CD14-positive monocyte (primary cell): ENCODE measurements at regions not wholly inside any gene's neighbourhood (a gene's known extent, or its start where the extent isn't known, plus 50 kb on each side); places are given as distances from the start of the nearest gene placed in this dataset.
"Not testable (repeated sequence)": the region's sequence is repeated elsewhere in the genome, so short reads cannot be mapped to it uniquely, and the experiment has no call there.

Source experiments
- DNase-seq, 3 donors: peaks; one replicate each; pipeline ENCODE4 v3.0.0-alpha.2; 2011 to 2022
- H2AFZ ChIP-seq: 2 replicates; pipeline ENCODE4 v1.6.0; 2012; ENCODE audit warnings: mild to moderate bottlenecking, low read depth, low read length, inconsistent platforms; ENCODE audit not compliant: insufficient read depth, poor library complexity, severe bottlenecking
- H3K27ac ChIP-seq, 2 donors: 1 replicate in 1 of 2; 2 replicates in 1 of 2; pipeline ENCODE4 v1.5.1; 2012 to 2013; ENCODE audit warnings: low read length in 2 of 2, control low read depth in 1 of 2, inconsistent platforms in 1 of 2, low read depth in 1 of 2, mild to moderate bottlenecking in 1 of 2
- H3K27me3 ChIP-seq, 2 donors: one replicate each; pipeline versions ENCODE4 v1.6.0 to v1.6.1; 2011 to 2013; ENCODE audit warnings: low read length in 2 of 2; ENCODE audit not compliant: control insufficient read depth in 2 of 2, insufficient read depth in 2 of 2
- H3K36me3 ChIP-seq, 2 donors: replicated peaks in 1 of 2; 1 replicate in 1 of 2; 2 replicates in 1 of 2; pipeline versions ENCODE4 v1.5.1 to v1.6.1; 2012 to 2013; ENCODE audit warnings: low read length in 2 of 2, control low read depth in 1 of 2, inconsistent platforms in 1 of 2, mild to moderate bottlenecking in 1 of 2; ENCODE audit not compliant: insufficient read depth in 2 of 2, control insufficient read depth in 1 of 2
- H3K4me1 ChIP-seq, 2 donors: 1 replicate in 1 of 2; 2 replicates in 1 of 2; pipeline versions ENCODE4 v1.5.1 to v1.6.1; 2012 to 2013; ENCODE audit warnings: low read length in 2 of 2, control low read depth in 1 of 2, inconsistent platforms in 1 of 2, mild to moderate bottlenecking in 1 of 2, moderate library complexity in 1 of 2; ENCODE audit not compliant: insufficient read depth in 2 of 2, control insufficient read depth in 1 of 2
- H3K4me2 ChIP-seq: replicated peaks from 2 replicates; pipeline ENCODE3; 2012; ENCODE audit warnings: low read length, moderate library complexity, mild to moderate bottlenecking; ENCODE audit not compliant: poor library complexity, severe bottlenecking; ENCODE audit errors: extremely low read depth
- H3K4me3 ChIP-seq, 3 experiments: fragments of 200-600 bp in 1 of 3; sonication (generic) in 1 of 3; replicated peaks in 1 of 3; 1 replicate in 2 of 3; 2 replicates in 1 of 3; pipeline ENCODE4 v1.5.1; 2011 to 2013; ENCODE audit warnings: low read length in 3 of 3, mild to moderate bottlenecking in 3 of 3, control low read depth in 2 of 3, low read depth in 2 of 3, inconsistent platforms in 1 of 3, moderate library complexity in 1 of 3
- H3K79me2 ChIP-seq: 2 replicates; pipeline ENCODE4 v1.6.0; 2012; ENCODE audit warnings: mild to moderate bottlenecking, control low read depth, inconsistent platforms, low read length, moderate library complexity; ENCODE audit not compliant: insufficient read depth
- H3K9ac ChIP-seq: 2 replicates; pipeline ENCODE4 v1.6.0; 2017; ENCODE audit warnings: low read length, mild to moderate bottlenecking; ENCODE audit not compliant: insufficient read depth, poor library complexity, severe bottlenecking
- H3K9me3 ChIP-seq, 2 donors: replicated peaks in 1 of 2; 1 replicate in 1 of 2; 2 replicates in 1 of 2; pipeline versions ENCODE4 v1.5.1 to v1.6.1; 2012 to 2013; ENCODE audit warnings: low read length in 2 of 2, control low read depth in 1 of 2; ENCODE audit not compliant: control insufficient read depth in 1 of 2, insufficient read depth in 1 of 2
- H4K20me1 ChIP-seq: 2 replicates; pipeline ENCODE4 v1.6.0; 2012; ENCODE audit warnings: mild to moderate bottlenecking, low read length, control low read depth, moderate library complexity; ENCODE audit not compliant: insufficient read depth
- H3K27ac Mint-ChIP-seq, 7 donors: one replicate each; pipeline ENCODE4 v1.8.0; 2020; ENCODE audit warnings: mild to moderate bottlenecking in 7 of 7, mixed read lengths in 7 of 7, moderate library complexity in 6 of 7, inconsistent platforms in 2 of 7
- H3K27me3 Mint-ChIP-seq, 3 donors: one replicate each; pipeline ENCODE4 v1.8.0; 2021 to 2022; ENCODE audit warnings: low read depth in 3 of 3, mild to moderate bottlenecking in 3 of 3, mixed read lengths in 3 of 3, moderate library complexity in 3 of 3, inconsistent platforms in 1 of 3
- H3K36me3 Mint-ChIP-seq, 2 donors: one replicate each; pipeline ENCODE4 v1.8.0; 2020; ENCODE audit warnings: mixed read lengths in 2 of 2, inconsistent platforms in 1 of 2, mild to moderate bottlenecking in 1 of 2
- H3K4me1 Mint-ChIP-seq: one replicate; pipeline ENCODE4 v1.8.0; 2020; ENCODE audit warnings: mild to moderate bottlenecking, mixed read lengths
- H3K4me3 Mint-ChIP-seq, 2 donors: one replicate each; pipeline ENCODE4 v1.8.0; 2020; ENCODE audit warnings: mild to moderate bottlenecking in 2 of 2, mixed read lengths in 2 of 2, moderate library complexity in 1 of 2
- H3K9me3 Mint-ChIP-seq, 7 donors: one replicate each; pipeline ENCODE4 v1.8.0; 2020 to 2022; ENCODE audit warnings: mixed read lengths in 7 of 7, mild to moderate bottlenecking in 6 of 7, moderate library complexity in 6 of 7, inconsistent platforms in 2 of 7
- CTCF ChIP-seq: fragments of 200-600 bp; IDR thresholded peaks from one replicate; pipeline ENCODE4 v1.8.0; 2022; ENCODE audit warnings: antibody characterized with exemption, mild to moderate bottlenecking
- WGBS: methylation state at CpG from one replicate; pipeline ENCODE4 v1.1.5; 2013; ENCODE audit warnings: missing lambda C conversion rate; ENCODE audit not compliant: insufficient coverage; 5-methylcytosine and 5-hydroxymethylcytosine counted together
- intact Hi-C, 2 donors: fragments of 100-400 bp; cut with micrococcal nuclease; formaldehyde crosslinking; loops; one replicate each; pipeline versions ENCODE4 v1.15.0 to v1.15.1; 2023

DNA sequence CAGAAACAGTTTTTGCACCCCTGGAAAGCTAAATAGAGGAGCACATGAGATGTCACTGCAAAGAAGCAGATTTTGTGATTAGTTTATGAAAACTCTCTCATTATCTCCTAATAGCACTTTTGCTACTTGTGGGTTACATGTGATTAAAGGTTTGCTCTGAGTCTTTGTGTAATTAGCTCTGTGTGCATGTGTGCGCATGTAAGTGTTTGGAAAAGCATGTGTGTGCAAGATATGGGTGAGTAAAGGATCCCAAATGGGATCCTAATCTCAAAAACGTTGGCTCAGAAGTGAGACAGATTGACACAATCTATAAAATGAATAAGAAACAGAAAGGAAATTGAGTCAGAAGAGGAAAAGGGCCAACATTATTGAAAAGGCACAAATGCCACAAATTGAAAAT, 104.5 kb downstream of the SKIDA1 start:
- H3K9me3 Mint-ChIP-seq: peaks cover 0 to 5% (median 2%) of the 10 kb centered on the region in 7 donors
- H3K27me3 Mint-ChIP-seq: peaks cover 2 to 3% (median 3%) of the 10 kb centered on the region in 3 donors
- Histone ChIP-seq H3K4me2 (no peak overlapping the region), H3K9ac (no peak overlapping the region), H4K20me1 (no peaks in the 10 kb centered on the region), H2AFZ (no peak overlapping the region), H3K27ac (no peak overlapping the region), H3K27me3 (no peaks in the 10 kb centered on the region), H3K36me3 (no peaks in the 10 kb centered on the region), H3K4me1 (no peaks in the 10 kb centered on the region), H3K4me3 (no peak overlapping the region), H3K79me2 (no peaks in the 10 kb centered on the region), H3K9me3 (no peaks in the 10 kb centered on the region)
- H3K27ac Mint-ChIP-seq: no peak overlapping the region
- no peak overlapping the region for H3K4me3 Mint-ChIP-seq
- no peak for DNase-seq
- no peak for TF ChIP-seq CTCF
- intact Hi-C loops: no loop called here
- no peaks in the 10 kb centered on the region for H3K36me3 Mint-ChIP-seq
- H3K4me1 Mint-ChIP-seq: no peaks in the 10 kb centered on the region
- WGBS: no CpG with 5 or more reads among the region's 2 CpGs

- H3K27me3 ChIP-seq, intact Hi-C loops, H4K20me1 ChIP-seq, H3K4me1 ChIP-seq, H2AFZ ChIP-seq, H3K27ac Mint-ChIP-seq, H3K36me3 Mint-ChIP-seq, H3K4me1 Mint-ChIP-seq, H3K9ac ChIP-seq, H3K4me2 ChIP-seq, H3K36me3 ChIP-seq, H3K9me3 Mint-ChIP-seq, H3K4me3 ChIP-seq, H3K79me2 ChIP-seq, H3K4me3 Mint-ChIP-seq, DNase-seq, H3K27me3 Mint-ChIP-seq, H3K9me3 ChIP-seq, H3K27ac ChIP-seq: not testable (repeated sequence)
- WGBS: 90% methylated on average over 2 of the region's 5 CpGs
These were observed 106.4 kb downstream of the SKIDA1 start for GRCh38 chr10:21418981-21419576.
